ENCODE measurements at regions not wholly inside any gene's neighbourhood (a gene's known extent, or its start where the extent isn't known, plus 50 kb on each side); places are given as distances from the start of the nearest gene placed in this dataset.

DNA sequence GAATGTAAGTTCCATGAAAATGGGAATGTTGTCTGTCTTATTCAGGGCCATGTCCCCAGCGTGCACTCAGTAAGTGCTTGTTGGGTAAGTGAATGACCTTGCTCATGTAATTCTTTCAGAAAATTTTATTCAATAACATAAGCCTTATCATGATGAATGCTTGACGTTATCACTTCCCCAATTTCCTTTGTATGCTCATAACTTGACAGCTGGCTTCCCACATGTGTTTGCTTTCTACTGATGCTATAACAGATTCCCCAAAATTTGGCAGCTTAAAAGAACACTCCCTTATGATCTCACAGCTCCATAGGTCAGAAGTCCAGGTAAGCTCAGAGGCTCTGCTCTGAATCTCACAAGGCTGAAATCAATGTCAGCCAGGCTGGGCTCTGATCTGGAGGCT, 155.8 kb upstream of the POU2AF2 start:
- no peaks in the 10 kb centered on the region for H3K36me3 ChIP-seq (ENCODE audit: control insufficient read depth in 4 of 4, insufficient read depth in 4 of 4, low read length in 4 of 4)
- H3K27ac ChIP-seq (ENCODE audit: low read depth in 1 of 2, low read length in 1 of 2), result no peak overlapping the region
- WGBS, 2 donors, result 15 to 45% methylated on average over 2 of the region's 2 CpGs
- no peaks in the 10 kb centered on the region for H3K27me3 ChIP-seq (ENCODE audit: control insufficient read depth in 3 of 3, insufficient read depth in 3 of 3, low read length in 2 of 3)
- DNase-seq (no peak), ATAC-seq (ENCODE audit: insufficient read depth, low FRiP score) (no peak)
- TF ChIP-seq, protein P1, sequence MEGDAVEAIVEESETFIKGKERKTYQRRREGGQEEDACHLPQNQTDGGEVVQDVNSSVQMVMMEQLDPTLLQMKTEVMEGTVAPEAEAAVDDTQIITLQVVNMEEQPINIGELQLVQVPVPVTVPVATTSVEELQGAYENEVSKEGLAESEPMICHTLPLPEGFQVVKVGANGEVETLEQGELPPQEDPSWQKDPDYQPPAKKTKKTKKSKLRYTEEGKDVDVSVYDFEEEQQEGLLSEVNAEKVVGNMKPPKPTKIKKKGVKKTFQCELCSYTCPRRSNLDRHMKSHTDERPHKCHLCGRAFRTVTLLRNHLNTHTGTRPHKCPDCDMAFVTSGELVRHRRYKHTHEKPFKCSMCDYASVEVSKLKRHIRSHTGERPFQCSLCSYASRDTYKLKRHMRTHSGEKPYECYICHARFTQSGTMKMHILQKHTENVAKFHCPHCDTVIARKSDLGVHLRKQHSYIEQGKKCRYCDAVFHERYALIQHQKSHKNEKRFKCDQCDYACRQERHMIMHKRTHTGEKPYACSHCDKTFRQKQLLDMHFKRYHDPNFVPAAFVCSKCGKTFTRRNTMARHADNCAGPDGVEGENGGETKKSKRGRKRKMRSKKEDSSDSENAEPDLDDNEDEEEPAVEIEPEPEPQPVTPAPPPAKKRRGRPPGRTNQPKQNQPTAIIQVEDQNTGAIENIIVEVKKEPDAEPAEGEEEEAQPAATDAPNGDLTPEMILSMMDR (IDR thresholded peaks at IDR 0.05; ENCODE audit: control extremely low read depth, extremely low read depth), result no peak
- H3K4me3 ChIP-seq, result no peak overlapping the region
- no peaks in the 10 kb centered on the region for H3K9me3 ChIP-seq (ENCODE audit: control insufficient read depth in 4 of 4, insufficient read depth in 3 of 4, low read length in 3 of 4)
- H3K9ac ChIP-seq (ENCODE audit: insufficient read depth in 1 of 2, low read length in 2 of 2), result no peak overlapping the region
- peaks cover 0 to 37% (median 6%) of the 10 kb centered on the region in 5 donors for H3K4me1 ChIP-seq (ENCODE audit: control insufficient read depth in 5 of 5, insufficient read depth in 5 of 5, low read length in 5 of 5)

DNA sequence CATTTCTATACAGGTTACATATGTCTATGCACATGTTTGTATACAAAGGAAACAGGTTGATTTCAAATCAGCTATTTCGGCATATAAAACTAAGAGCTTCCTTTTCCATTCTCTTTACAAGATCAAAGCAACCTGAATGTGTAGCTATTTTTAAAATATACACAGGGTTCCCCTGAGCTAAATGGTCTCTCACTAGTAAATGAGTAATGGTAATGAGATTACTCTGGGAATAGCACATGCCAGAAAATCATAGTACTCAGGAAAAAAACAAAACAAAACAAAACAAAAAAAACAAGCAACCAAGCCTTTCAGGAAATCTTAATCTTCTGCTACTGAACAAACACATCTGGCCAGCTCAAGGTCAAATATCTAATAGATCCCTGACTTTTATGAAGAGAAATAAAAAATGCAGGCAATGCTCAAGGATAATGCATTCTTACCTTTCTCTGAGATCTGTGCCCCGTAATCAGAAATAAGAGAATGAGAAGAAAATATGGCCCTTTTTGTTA, 156.6 kb upstream of the POU2AF2 start:
- ATAC-seq (ENCODE audit: insufficient read depth, low FRiP score), result no peak
- H3K4me1 ChIP-seq (ENCODE audit: control insufficient read depth in 5 of 5, insufficient read depth in 5 of 5, low read length in 5 of 5), result peaks cover 0 to 37% (median 6%) of the 10 kb centered on the region in 5 donors

DNA sequence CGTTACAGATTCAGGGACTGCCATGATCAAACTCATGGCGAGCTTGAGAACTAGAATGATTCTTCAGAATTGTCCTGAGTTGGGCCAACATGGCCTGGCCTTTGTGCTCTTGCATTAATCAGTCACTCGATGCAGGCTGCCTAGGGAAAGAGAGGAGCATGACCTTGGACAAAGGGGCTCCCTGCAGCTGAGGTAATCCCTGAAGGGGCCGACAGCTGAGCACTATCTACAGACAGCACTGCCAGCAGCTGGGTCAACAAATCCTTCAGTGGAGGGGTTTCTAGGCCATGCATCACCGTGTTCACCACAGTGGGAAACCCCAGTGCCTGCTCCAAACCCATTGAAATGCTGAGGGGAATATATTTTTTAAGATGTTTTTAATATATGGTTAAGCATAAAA, 159.5 kb upstream of the POU2AF2 start:
- Histone ChIP-seq H3K27ac (ENCODE audit: low read depth in 1 of 2, low read length in 1 of 2) (no peak overlapping the region), H3K27me3 (ENCODE audit: control insufficient read depth in 3 of 3, insufficient read depth in 3 of 3, low read length in 2 of 3) (no peaks in the 10 kb centered on the region), H3K9ac (ENCODE audit: insufficient read depth in 1 of 2, low read length in 2 of 2) (no peak overlapping the region), H3K36me3 (ENCODE audit: control insufficient read depth in 4 of 4, insufficient read depth in 4 of 4, low read length in 4 of 4) (no peaks in the 10 kb centered on the region), H3K9me3 (ENCODE audit: control insufficient read depth in 4 of 4, insufficient read depth in 3 of 4, low read length in 3 of 4) (no peaks in the 10 kb centered on the region), H3K4me1 (ENCODE audit: control insufficient read depth in 5 of 5, insufficient read depth in 5 of 5, low read length in 5 of 5) (peaks cover 0 to 28% (median 6%) of the 10 kb centered on the region in 5 donors), H3K4me3 (no peak overlapping the region)
- TF ChIP-seq, protein P1 (IDR thresholded peaks at IDR 0.05; ENCODE audit: control extremely low read depth, extremely low read depth), result no peak
- 78 to 84% methylated on average over 5 of the region's 5 CpGs for WGBS, 2 donors
- DNase-seq (no peak), ATAC-seq (ENCODE audit: insufficient read depth, low FRiP score) (no peak)

More for the DNA sequence above, 156.6 kb upstream of the POU2AF2 start:
- H3K9me3 ChIP-seq (ENCODE audit: control insufficient read depth in 4 of 4, insufficient read depth in 3 of 4, low read length in 3 of 4), result no peaks in the 10 kb centered on the region
- no peaks in the 10 kb centered on the region for H3K36me3 ChIP-seq (ENCODE audit: control insufficient read depth in 4 of 4, insufficient read depth in 4 of 4, low read length in 4 of 4)
- H3K9ac ChIP-seq (ENCODE audit: insufficient read depth in 1 of 2, low read length in 2 of 2), result no peak overlapping the region
- H3K27ac ChIP-seq (ENCODE audit: low read depth in 1 of 2, low read length in 1 of 2), result no peak overlapping the region
- peak in 2 of 3 donors; percentile 75 to 80 for DNase-seq
- 53 to 65% methylated on average over 2 of the region's 2 CpGs for WGBS, 2 donors
- H3K27me3 ChIP-seq (ENCODE audit: control insufficient read depth in 3 of 3, insufficient read depth in 3 of 3, low read length in 2 of 3), result no peaks in the 10 kb centered on the region
- H3K4me3 ChIP-seq, result no peak overlapping the region
- TF ChIP-seq, protein P1 (IDR thresholded peaks at IDR 0.05; ENCODE audit: control extremely low read depth, extremely low read depth), result no peak

- TF ChIP-seq, protein P1 (IDR thresholded peaks at IDR 0.05; ENCODE audit: control extremely low read depth, extremely low read depth), result no peak
- H3K36me3 ChIP-seq (ENCODE audit: control insufficient read depth in 4 of 4, insufficient read depth in 4 of 4, low read length in 4 of 4), result no peaks in the 10 kb centered on the region
- no peak overlapping the region for H3K4me3 ChIP-seq
- no peak for DNase-seq
- H3K27me3 ChIP-seq (ENCODE audit: control insufficient read depth in 3 of 3, insufficient read depth in 3 of 3, low read length in 2 of 3), result no peaks in the 10 kb centered on the region
- H3K27ac ChIP-seq (ENCODE audit: low read depth in 1 of 2, low read length in 1 of 2), result no peak overlapping the region
- peaks cover 0 to 6% (median 0%) of the 10 kb centered on the region in 5 donors for H3K4me1 ChIP-seq (ENCODE audit: control insufficient read depth in 5 of 5, insufficient read depth in 5 of 5, low read length in 5 of 5)
- no peak overlapping the region for H3K9ac ChIP-seq (ENCODE audit: insufficient read depth in 1 of 2, low read length in 2 of 2)
- 78 to 86% methylated on average over 5 of the region's 5 CpGs for WGBS, 2 donors
- ATAC-seq (ENCODE audit: insufficient read depth, low FRiP score), result no peak
- no peaks in the 10 kb centered on the region for H3K9me3 ChIP-seq (ENCODE audit: control insufficient read depth in 4 of 4, insufficient read depth in 3 of 4, low read length in 3 of 4)
Measured at GRCh38 chr11:111082664-111083063, 162.9 kb upstream of the POU2AF2 start.
